Tibial nerve (tissue), 4 donors: ENCODE measurements at regions not wholly inside any gene's neighbourhood (a gene's known extent, or its start where the extent isn't known, plus 50 kb on each side); places are given as distances from the start of the nearest gene placed in this dataset.

Source experiments
- DNase-seq, 2 donors: peaks; one replicate each; pipeline ENCODE4 v3.0.0-alpha.2; 2019; ENCODE audit warnings: low spot score in 2 of 2
- H3K27ac ChIP-seq, 4 donors: fragments of 200-600 bp; sonication (generic) in 3 of 4; one replicate each; pipeline ENCODE4 v1.5.1; 2017 to 2019; ENCODE audit warnings: mild to moderate bottlenecking in 1 of 4
- H3K27me3 ChIP-seq, 2 donors: fragments of 200-600 bp; sonication (generic) in 1 of 2; one replicate each; pipeline versions ENCODE4 v1.5.1 to v1.6.0; 2017 to 2019
- H3K36me3 ChIP-seq, 3 donors: fragments of 200-600 bp; sonication (generic); one replicate each; pipeline ENCODE4 v1.5.1; 2018 to 2019
- H3K4me1 ChIP-seq, 4 donors: fragments of 200-600 bp; sonication (generic) in 3 of 4; one replicate each; pipeline ENCODE4 v1.5.1; 2017 to 2019
- H3K4me3 ChIP-seq, 4 donors: fragments of 200-600 bp; sonication (generic) in 3 of 4; one replicate each; pipeline ENCODE4 v1.5.1; 2017 to 2019; ENCODE audit warnings: mild to moderate bottlenecking in 1 of 4, moderate library complexity in 1 of 4
- H3K9me3 ChIP-seq, 4 donors: fragments of 200-600 bp; sonication (generic) in 3 of 4; one replicate each; pipeline ENCODE4 v1.5.1; 2017 to 2019
- EP300 ChIP-seq, 2 donors: sonication (generic); formaldehyde crosslinking; IDR thresholded peaks; one replicate each; pipeline ENCODE4 v1.6.1; 2017; ENCODE audit warnings: antibody characterized with exemption in 2 of 2, mild to moderate bottlenecking in 1 of 2
- POLR2A ChIP-seq, 2 donors: fragments of 450-650 bp; IDR thresholded peaks; one replicate each; pipeline ENCODE4 v1.6.1; 2017; ENCODE audit warnings: antibody characterized with exemption in 2 of 2, mild to moderate bottlenecking in 2 of 2, moderate library complexity in 2 of 2
- WGBS, 2 donors: methylation state at CpG; one replicate each; pipeline ENCODE4 v1.1.5; 2018; 5-methylcytosine and 5-hydroxymethylcytosine counted together
- TF ChIP-seq, protein P1 (sequence below), 5 experiments: fragments of 200-600 bp in 3 of 5; fragments of 450-650 bp in 2 of 5; sonication (generic) in 3 of 5; IDR thresholded peaks; one replicate each; pipeline ENCODE4 v1.5.1; 2016 to 2019; ENCODE audit warnings: antibody characterized with exemption in 5 of 5, mild to moderate bottlenecking in 3 of 5, moderate library complexity in 2 of 5

DNA sequence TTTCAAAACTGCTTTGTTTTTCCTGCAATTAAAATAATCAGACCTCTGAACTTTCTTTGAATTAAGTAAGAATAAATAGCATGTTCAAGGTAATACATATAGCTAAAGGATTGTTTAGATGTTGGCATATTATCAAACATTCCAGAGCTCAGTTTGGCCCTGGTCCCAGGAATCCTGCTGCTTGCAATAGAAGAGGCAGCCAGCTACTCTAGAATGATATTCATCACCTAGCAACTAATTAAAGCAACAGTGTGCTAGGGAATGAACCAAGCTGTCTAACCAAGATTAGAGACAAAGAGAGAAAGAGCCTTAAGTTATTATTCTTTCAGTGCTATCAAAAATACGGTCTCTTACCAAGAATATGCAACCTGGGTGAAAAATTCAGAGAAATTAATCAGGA lies 460.9 kb downstream of the GABRG1 start:
- Histone ChIP-seq H3K27me3 (no peaks in the 10 kb centered on the region), H3K27ac (no peak overlapping the region), H3K4me3 (no peak overlapping the region), H3K36me3 (no peaks in the 10 kb centered on the region), H3K4me1 (peaks cover 0 to 10% (median 0%) of the 10 kb centered on the region in 4 donors), H3K9me3 (no peaks in the 10 kb centered on the region)
- TF ChIP-seq EP300 (IDR thresholded peaks at IDR 0.05) (no peak), POLR2A (IDR thresholded peaks at IDR 0.05) (no peak)
- TF ChIP-seq, protein P1, sequence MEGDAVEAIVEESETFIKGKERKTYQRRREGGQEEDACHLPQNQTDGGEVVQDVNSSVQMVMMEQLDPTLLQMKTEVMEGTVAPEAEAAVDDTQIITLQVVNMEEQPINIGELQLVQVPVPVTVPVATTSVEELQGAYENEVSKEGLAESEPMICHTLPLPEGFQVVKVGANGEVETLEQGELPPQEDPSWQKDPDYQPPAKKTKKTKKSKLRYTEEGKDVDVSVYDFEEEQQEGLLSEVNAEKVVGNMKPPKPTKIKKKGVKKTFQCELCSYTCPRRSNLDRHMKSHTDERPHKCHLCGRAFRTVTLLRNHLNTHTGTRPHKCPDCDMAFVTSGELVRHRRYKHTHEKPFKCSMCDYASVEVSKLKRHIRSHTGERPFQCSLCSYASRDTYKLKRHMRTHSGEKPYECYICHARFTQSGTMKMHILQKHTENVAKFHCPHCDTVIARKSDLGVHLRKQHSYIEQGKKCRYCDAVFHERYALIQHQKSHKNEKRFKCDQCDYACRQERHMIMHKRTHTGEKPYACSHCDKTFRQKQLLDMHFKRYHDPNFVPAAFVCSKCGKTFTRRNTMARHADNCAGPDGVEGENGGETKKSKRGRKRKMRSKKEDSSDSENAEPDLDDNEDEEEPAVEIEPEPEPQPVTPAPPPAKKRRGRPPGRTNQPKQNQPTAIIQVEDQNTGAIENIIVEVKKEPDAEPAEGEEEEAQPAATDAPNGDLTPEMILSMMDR (IDR thresholded peaks at IDR 0.05) = no peak
- DNase-seq = no peak
- WGBS, 2 donors = 16 to 19% methylated on average over 1 of the region's 1 CpG

DNA sequence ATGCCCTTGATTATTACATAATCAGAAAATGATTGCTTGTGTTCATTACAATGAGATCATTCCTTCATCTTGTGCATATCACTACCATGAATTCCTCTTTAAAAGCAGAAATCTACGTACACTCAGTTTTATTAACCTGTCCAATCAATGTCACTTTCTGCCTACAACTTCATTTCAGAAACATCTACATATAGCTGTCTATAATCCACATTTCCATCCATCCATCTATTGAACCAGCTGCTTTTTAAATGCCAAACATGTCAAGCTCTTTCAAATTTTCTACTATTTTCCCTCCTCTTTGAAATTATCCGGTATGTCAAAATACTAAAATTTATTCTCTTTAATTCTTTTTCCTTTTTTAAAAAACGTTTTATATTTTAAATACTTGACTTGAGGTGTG lies 462.0 kb downstream of the GABRG1 start:
- TF ChIP-seq, protein P1 (IDR thresholded peaks at IDR 0.05) = no peak
- no peak for TF ChIP-seq POLR2A (IDR thresholded peaks at IDR 0.05)
- no peak for TF ChIP-seq EP300 (IDR thresholded peaks at IDR 0.05)
- Histone ChIP-seq H3K4me3 (no peak overlapping the region), H3K27ac (no peak overlapping the region), H3K4me1 (peaks cover 0 to 10% (median 0%) of the 10 kb centered on the region in 4 donors), H3K27me3 (no peaks in the 10 kb centered on the region), H3K36me3 (no peaks in the 10 kb centered on the region), H3K9me3 (no peaks in the 10 kb centered on the region)
- no peak for DNase-seq
- 66 to 71% methylated on average over 3 of the region's 3 CpGs for WGBS, 2 donors

DNA sequence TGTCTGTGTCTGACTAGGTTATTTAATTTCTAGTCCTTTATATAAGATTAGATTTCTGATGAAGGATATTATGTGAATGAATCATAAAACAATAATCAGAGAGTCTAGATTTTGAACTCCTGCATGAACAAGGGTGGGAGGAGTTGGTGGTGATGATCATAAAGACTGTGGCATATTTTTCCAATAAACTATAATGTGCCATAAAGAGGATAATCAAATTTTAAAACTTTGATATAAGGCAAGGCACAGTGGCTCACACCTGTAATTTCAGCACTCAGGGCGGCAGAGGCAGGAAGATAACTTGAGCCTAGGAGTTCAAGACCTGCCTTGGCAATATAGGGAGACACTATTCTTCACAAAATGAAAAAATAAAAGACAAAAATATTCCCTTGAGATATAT lies 473.3 kb downstream of the GABRG1 start:
- no peaks in the 10 kb centered on the region for H3K4me1 ChIP-seq
- H3K36me3 ChIP-seq = no peaks in the 10 kb centered on the region
- WGBS, 2 donors = 98 to 100% methylated on average over 1 of the region's 1 CpG
- DNase-seq = no peak
- no peak overlapping the region for H3K27ac ChIP-seq
- H3K9me3 ChIP-seq = no peaks in the 10 kb centered on the region
- no peak overlapping the region for H3K4me3 ChIP-seq
- no peaks in the 10 kb centered on the region for H3K27me3 ChIP-seq
- TF ChIP-seq POLR2A (IDR thresholded peaks at IDR 0.05) = no peak
- TF ChIP-seq, protein P1 (IDR thresholded peaks at IDR 0.05) = no peak
- no peak for TF ChIP-seq EP300 (IDR thresholded peaks at IDR 0.05)

DNA sequence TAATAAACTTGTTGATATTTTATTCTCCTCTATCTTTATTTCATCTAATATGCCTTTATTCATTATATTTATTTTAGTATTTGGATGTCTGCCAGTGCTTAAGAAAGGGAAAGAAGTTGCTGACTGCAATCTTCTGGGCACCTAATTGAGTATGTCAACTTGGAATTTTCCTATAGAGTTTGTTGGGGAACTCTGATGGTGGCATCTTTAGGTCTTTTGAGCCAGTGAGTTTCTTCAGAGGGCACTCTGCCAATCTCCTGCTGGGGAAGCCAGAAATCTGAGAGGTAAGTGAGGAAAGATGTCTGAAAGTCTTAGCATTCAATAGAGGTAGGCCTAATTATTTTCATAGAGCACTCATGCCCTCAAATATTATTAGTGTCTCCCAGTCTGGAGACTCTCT lies 475.0 kb downstream of the GABRG1 start:
- DNase-seq = no peak
- H3K36me3 ChIP-seq = no peaks in the 10 kb centered on the region
- TF ChIP-seq EP300 (IDR thresholded peaks at IDR 0.05) (no peak), POLR2A (IDR thresholded peaks at IDR 0.05) (no peak)
- TF ChIP-seq, protein P1 (IDR thresholded peaks at IDR 0.05) = no peak
- H3K27me3 ChIP-seq = no peaks in the 10 kb centered on the region
- H3K9me3 ChIP-seq = no peaks in the 10 kb centered on the region
- H3K4me3 ChIP-seq = no peak overlapping the region
- H3K4me1 ChIP-seq = no peaks in the 10 kb centered on the region
- no peak overlapping the region for H3K27ac ChIP-seq

DNA sequence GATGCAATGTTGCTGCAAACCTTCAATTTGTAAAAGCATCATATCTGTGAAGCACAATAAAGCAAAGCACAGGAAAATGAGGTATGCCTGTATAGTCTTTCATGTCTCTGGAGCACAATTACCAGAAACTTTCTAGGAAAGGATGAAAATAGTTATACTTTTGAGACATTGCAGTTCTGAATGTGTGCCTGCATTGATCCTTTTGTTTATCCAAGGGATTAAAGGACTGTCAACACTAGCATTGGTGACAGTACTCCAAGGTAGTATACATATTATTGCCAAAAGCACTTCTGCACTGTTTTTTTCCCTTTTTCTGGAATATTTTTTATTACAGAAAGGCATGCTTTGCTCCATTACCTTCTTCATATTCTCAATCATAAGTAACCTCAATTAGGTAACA lies 476.0 kb downstream of the GABRG1 start:
- Histone ChIP-seq H3K27me3 (no peaks in the 10 kb centered on the region), H3K4me3 (no peak overlapping the region), H3K36me3 (no peaks in the 10 kb centered on the region), H3K4me1 (no peaks in the 10 kb centered on the region), H3K27ac (no peak overlapping the region), H3K9me3 (no peaks in the 10 kb centered on the region)
- no peak for DNase-seq
- no peak for TF ChIP-seq POLR2A (IDR thresholded peaks at IDR 0.05)

DNA sequence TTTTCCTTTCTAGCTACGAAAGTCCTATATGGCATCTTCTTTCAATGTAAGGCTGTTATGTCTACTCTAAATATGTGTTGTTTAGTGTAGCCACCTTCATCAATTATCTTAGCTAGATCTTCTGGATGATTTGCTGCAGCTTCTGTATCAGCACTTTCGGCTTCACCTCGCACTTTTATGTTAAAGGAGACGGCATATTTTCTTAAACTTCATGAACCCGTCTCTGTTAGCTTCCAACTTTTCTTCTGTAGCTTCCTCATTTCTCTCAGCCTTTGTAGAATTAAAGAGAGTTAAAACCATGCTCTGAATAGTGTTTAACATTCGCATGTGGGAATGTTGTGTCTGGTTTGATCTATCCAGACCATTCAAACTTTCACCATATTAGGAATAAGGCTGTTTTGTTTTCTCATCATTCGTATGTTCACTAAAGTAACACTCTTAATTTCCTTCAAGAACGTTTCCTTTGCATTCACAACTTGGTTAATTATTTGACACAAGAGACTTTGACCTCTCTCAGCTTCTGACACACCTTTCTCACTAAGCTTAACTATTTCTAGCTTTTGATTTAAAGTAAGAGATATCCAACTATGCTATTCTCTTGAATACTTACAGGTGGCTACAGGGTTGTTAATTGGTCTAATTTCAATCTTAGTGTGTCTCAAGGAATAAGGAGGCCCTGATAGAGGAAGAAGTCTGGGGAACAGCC lies 476.8 kb downstream of the GABRG1 start:
- whole genome bisulfite sequencing, 2 donors = 81 to 84% methylated on average over 8 of the region's 8 CpGs
- H3K27ac ChIP-seq = no peak overlapping the region
- no peaks in the 10 kb centered on the region for H3K9me3 ChIP-seq
- H3K4me3 ChIP-seq = no peak overlapping the region
- TF ChIP-seq EP300 (IDR thresholded peaks at IDR 0.05) = no peak
- TF ChIP-seq, protein P1 (IDR thresholded peaks at IDR 0.05) = no peak
- no peak for TF ChIP-seq POLR2A (IDR thresholded peaks at IDR 0.05)
- no peaks in the 10 kb centered on the region for H3K36me3 ChIP-seq
- DNase-seq = no peak
- no peaks in the 10 kb centered on the region for H3K4me1 ChIP-seq
- H3K27me3 ChIP-seq = no peaks in the 10 kb centered on the region
